CD4-positive, alpha-beta T cell (primary cell): ENCODE measurements at regions not wholly inside any gene's neighbourhood (a gene's known extent, or its start where the extent isn't known, plus 50 kb on each side); places are given as distances from the start of the nearest gene placed in this dataset.

ENCODE experiments used
- ATAC-seq: fragments of 200-7000 bp; cut with Tn5 transposase; one replicate; pipeline ENCODE4 v1.10.0; 2022; ENCODE audit warnings: mild to moderate bottlenecking; ENCODE audit not compliant: poor library complexity
- CTCF ChIA-PET: fragments of 350-600 bp; sonication (Branson Sonifier 250); formaldehyde crosslinking; loops from one replicate; lab custom pipeline; 2021; ENCODE audit warnings: antibody characterized with exemption, inconsistent platforms; lab: Charles Lee
- POLR2A ChIA-PET: fragments of 350-600 bp; sonication (Branson Sonifier 250); formaldehyde crosslinking; loops from one replicate; lab custom pipeline; 2021; ENCODE audit warnings: antibody characterized with exemption, inconsistent platforms; lab: Charles Lee
- DNase-seq, 14 experiments: peaks; one replicate each; pipeline ENCODE4 v3.0.0-alpha.2; 2013 to 2020; ENCODE audit warnings: mixed read lengths in 2 of 14
- H3K27ac ChIP-seq, 2 donors: one replicate each; pipeline versions ENCODE4 v1.5.1 to v1.7.0; 2013; ENCODE audit warnings: low read length in 2 of 2, low read depth in 1 of 2, mild to moderate bottlenecking in 1 of 2
- H3K27me3 ChIP-seq, 2 experiments: 1 replicate in 1 of 2; 2 replicates in 1 of 2; pipeline versions ENCODE4 v1.6.1 to v1.7.0; 2013; ENCODE audit warnings: low read length in 2 of 2, control low read depth in 1 of 2, mild to moderate bottlenecking in 1 of 2, moderate library complexity in 1 of 2; ENCODE audit not compliant: insufficient read depth in 2 of 2, control insufficient read depth in 1 of 2
- H3K36me3 ChIP-seq: one replicate; pipeline ENCODE4 v1.6.1; 2013; ENCODE audit warnings: low read length, control low read depth; ENCODE audit not compliant: insufficient read depth
- H3K4me1 ChIP-seq: one replicate; pipeline ENCODE4 v1.6.1; 2013; ENCODE audit warnings: low read length, control low read depth; ENCODE audit not compliant: insufficient read depth
- H3K4me3 ChIP-seq: one replicate; pipeline ENCODE4 v1.5.1; 2013; ENCODE audit warnings: mild to moderate bottlenecking, low read length, moderate library complexity
- H3K9me3 ChIP-seq, 2 experiments: 1 replicate in 1 of 2; 2 replicates in 1 of 2; pipeline versions ENCODE4 v1.6.1 to v1.7.0; 2013; ENCODE audit warnings: low read length in 2 of 2, mild to moderate bottlenecking in 2 of 2, control low read depth in 1 of 2, moderate library complexity in 1 of 2; ENCODE audit not compliant: control insufficient read depth in 1 of 2, insufficient read depth in 1 of 2
- H3K27ac Mint-ChIP-seq: one replicate; pipeline ENCODE4 v1.8.0; 2020; ENCODE audit warnings: mixed read lengths
- H3K27me3 Mint-ChIP-seq: one replicate; pipeline ENCODE4 v1.8.0; 2021; ENCODE audit warnings: mixed read lengths
- H3K36me3 Mint-ChIP-seq: one replicate; pipeline ENCODE4 v1.8.0; 2021; ENCODE audit warnings: low read depth, mixed read lengths
- H3K4me1 Mint-ChIP-seq: one replicate; pipeline ENCODE4 v1.8.0; 2021; ENCODE audit warnings: low read depth, mixed read lengths
- H3K4me3 Mint-ChIP-seq: one replicate; pipeline ENCODE4 v1.8.0; 2020; ENCODE audit warnings: mild to moderate bottlenecking, mixed read lengths
- H3K9me3 Mint-ChIP-seq: one replicate; pipeline ENCODE4 v1.8.0; 2020; ENCODE audit warnings: mixed read lengths
- CTCF ChIP-seq: fragments of 200-600 bp; IDR thresholded peaks from one replicate; pipeline ENCODE4 v1.8.0; 2022; ENCODE audit warnings: antibody characterized with exemption, mild to moderate bottlenecking
- intact Hi-C, 2 experiments: fragments of 100-400 bp; cut with DNase I in 1 of 2; cut with micrococcal nuclease in 1 of 2; formaldehyde crosslinking; loops; one replicate each; pipeline versions ENCODE4 v1.15.1 to v1.9.0; 2023 to 2025; cut with DNase I, micrococcal nuclease

GRCh38 chr19:28301961-28302360 lies 911.0 kb downstream of the UQCRFS1 start:
- Histone ChIP-seq H3K27ac (no peak overlapping the region), H3K36me3 (no peaks in the 10 kb centered on the region), H3K9me3 (peaks cover 0 to 22% of the 10 kb centered on the region in 2 experiments), H3K4me3 (no peak overlapping the region), H3K4me1 (no peaks in the 10 kb centered on the region), H3K27me3 (no peaks in the 10 kb centered on the region)
- H3K27me3 Mint-ChIP-seq: no peaks in the 10 kb centered on the region
- H3K4me3 Mint-ChIP-seq: no peak overlapping the region
- no peaks in the 10 kb centered on the region for H3K4me1 Mint-ChIP-seq
- TF ChIP-seq CTCF: no peak
- ChIA-PET POLR2A (no interaction called here), CTCF (no interaction called here)
- intact Hi-C loops: no loop called here
- DNase-seq: no peak
- no peak for ATAC-seq
- H3K36me3 Mint-ChIP-seq: no peaks in the 10 kb centered on the region
- peaks cover 2% of the 10 kb centered on the region for H3K9me3 Mint-ChIP-seq
- H3K27ac Mint-ChIP-seq: no peak overlapping the region

- Histone ChIP-seq H3K27me3 (no peaks in the 10 kb centered on the region), H3K4me3 (no peak overlapping the region), H3K4me1 (no peaks in the 10 kb centered on the region), H3K9me3 (peaks cover 0 to 22% of the 10 kb centered on the region in 2 experiments), H3K36me3 (no peaks in the 10 kb centered on the region), H3K27ac (no peak overlapping the region)
- no peaks in the 10 kb centered on the region for H3K27me3 Mint-ChIP-seq
- H3K4me1 Mint-ChIP-seq: no peaks in the 10 kb centered on the region
- no peaks in the 10 kb centered on the region for H3K36me3 Mint-ChIP-seq
- ChIA-PET CTCF (no interaction called here), POLR2A (no interaction called here)
- DNase-seq: no peak
- no peak overlapping the region for H3K27ac Mint-ChIP-seq
- no peak overlapping the region for H3K4me3 Mint-ChIP-seq
- no peak for ATAC-seq
- TF ChIP-seq CTCF: no peak
- peaks cover 2% of the 10 kb centered on the region for H3K9me3 Mint-ChIP-seq
- intact Hi-C loops: no loop called here
Observed at GRCh38 chr19:28301463-28301862, 911.5 kb downstream of the UQCRFS1 start.

- CTCF ChIA-PET: no interaction called here
- peaks cover under 1% of the 10 kb centered on the region for H3K9me3 Mint-ChIP-seq
- ATAC-seq: no peak
Observed at GRCh38 chr19:28299649-28300048, 913.3 kb downstream of the UQCRFS1 start.

More at GRCh38 chr19:28299649-28300048, 913.3 kb downstream of the UQCRFS1 start:
- no peak overlapping the region for H3K27ac ChIP-seq
- H3K27ac Mint-ChIP-seq: no peak overlapping the region
- no peaks in the 10 kb centered on the region for H3K36me3 ChIP-seq
- intact Hi-C loops: no loop called here
- no peak overlapping the region for H3K4me3 ChIP-seq
- H3K4me1 Mint-ChIP-seq: no peaks in the 10 kb centered on the region
- H3K36me3 Mint-ChIP-seq: no peaks in the 10 kb centered on the region
- peaks cover 0 to 22% of the 10 kb centered on the region in 2 experiments for H3K9me3 ChIP-seq
- no peak for TF ChIP-seq CTCF
- no peak for DNase-seq
- no peak overlapping the region for H3K4me3 Mint-ChIP-seq
- POLR2A ChIA-PET: no interaction called here
- no peaks in the 10 kb centered on the region for H3K27me3 Mint-ChIP-seq
- H3K4me1 ChIP-seq: no peaks in the 10 kb centered on the region
- H3K27me3 ChIP-seq: no peaks in the 10 kb centered on the region
